ENCODE measurements at regions not wholly inside any gene's neighbourhood (a gene's known extent, or its start where the extent isn't known, plus 50 kb on each side); places are given as distances from the start of the nearest gene placed in this dataset.

DNA sequence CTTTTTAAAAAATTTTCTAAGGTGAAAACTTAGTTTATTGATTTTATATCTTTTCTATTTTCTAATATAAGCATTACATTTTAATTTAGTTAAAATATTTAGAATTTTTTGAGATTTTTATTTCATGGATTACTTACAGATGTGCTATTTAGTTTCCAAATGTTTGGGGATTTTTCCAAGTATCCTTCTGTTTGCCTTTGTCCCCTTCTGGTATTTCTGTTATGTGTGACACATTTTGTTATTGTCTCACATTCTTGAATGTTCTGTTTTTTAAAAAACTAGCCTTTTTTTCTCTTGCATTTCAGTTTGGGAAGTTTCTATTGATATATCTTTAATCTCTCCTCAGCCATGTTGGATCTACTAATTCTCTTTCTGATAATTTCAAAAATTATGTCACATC is 234.9 kb downstream of the FAM170A start:
- no peak for DNase-seq (ENCODE audit: low read depth in 1 of 2, low spot score in 1 of 2)
- in situ Hi-C loops (cut with HindIII; ENCODE audit: low pct_unique_long_range_greater_than_20kb, low sequenced_read_pairs): no loop called here
- TF ChIP-seq JUND (IDR thresholded peaks at IDR 0.05; ENCODE audit: low read depth): no peak

DNA sequence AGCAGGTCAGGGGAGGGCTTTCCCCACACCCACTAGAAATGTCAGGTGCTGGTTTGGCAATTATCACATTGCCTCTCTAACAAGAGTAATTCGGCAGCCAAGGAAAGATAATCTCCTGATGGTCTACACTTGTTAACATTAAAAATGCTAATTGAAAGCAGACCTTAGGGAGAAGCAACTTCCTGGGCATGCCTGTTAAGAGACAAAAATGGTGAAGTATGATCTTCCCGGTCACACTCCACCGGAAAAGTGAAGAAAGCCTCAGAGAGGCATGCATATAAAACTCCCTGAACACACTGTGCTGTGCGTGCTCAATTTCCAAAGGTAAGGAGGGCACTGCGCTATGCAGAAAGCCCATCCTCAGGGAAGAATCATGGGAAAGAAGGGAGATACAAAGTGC is 244.3 kb downstream of the FAM170A start:
- in situ Hi-C loops (cut with HindIII; ENCODE audit: low pct_unique_long_range_greater_than_20kb, low sequenced_read_pairs): no loop called here
- DNase-seq (ENCODE audit: low read depth in 1 of 2, low spot score in 1 of 2): no peak
- no peak for TF ChIP-seq JUND (IDR thresholded peaks at IDR 0.05; ENCODE audit: low read depth)

DNA sequence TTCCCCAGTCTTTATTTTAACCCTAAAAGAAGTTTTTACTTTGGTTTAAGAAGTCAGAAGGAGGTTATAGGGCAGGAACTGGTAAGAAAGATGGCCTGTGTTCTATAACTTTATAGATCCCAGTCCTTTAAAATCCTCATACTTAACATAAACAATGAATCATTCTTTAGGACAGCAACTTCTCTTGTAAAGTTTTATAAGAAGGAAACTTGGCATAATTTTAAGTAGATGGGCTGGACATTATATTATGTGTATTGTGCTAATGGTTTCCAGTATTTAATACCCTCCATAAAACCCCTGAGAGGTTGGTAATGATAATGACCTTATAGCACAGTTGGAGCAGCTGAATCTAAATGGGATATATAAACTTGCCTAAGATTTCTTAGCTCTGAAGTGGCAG is 247.2 kb downstream of the FAM170A start:
- in situ Hi-C loops (cut with HindIII; ENCODE audit: low pct_unique_long_range_greater_than_20kb, low sequenced_read_pairs): no loop called here
- DNase-seq (ENCODE audit: low read depth in 1 of 2, low spot score in 1 of 2): no peak
- no peak for TF ChIP-seq JUND (IDR thresholded peaks at IDR 0.05; ENCODE audit: low read depth)

- no peak for TF ChIP-seq JUND (IDR thresholded peaks at IDR 0.05; ENCODE audit: low read depth)
- in situ Hi-C loops (cut with HindIII; ENCODE audit: low pct_unique_long_range_greater_than_20kb, low sequenced_read_pairs): no loop called here
- DNase-seq (ENCODE audit: low read depth in 1 of 2, low spot score in 1 of 2): peak; percentile 5 to 60
Measured at GRCh38 chr5:119878712-119879111, 249.4 kb downstream of the FAM170A start.

GRCh38 chr5:119879446-119879845 is 250.1 kb downstream of the FAM170A start:
- DNase-seq (ENCODE audit: low read depth in 1 of 2, low spot score in 1 of 2): peak in 1 of 2 experiments; percentile 13
- no peak for TF ChIP-seq JUND (IDR thresholded peaks at IDR 0.05; ENCODE audit: low read depth)
- in situ Hi-C loops (cut with HindIII; ENCODE audit: low pct_unique_long_range_greater_than_20kb, low sequenced_read_pairs): no loop called here

DNA sequence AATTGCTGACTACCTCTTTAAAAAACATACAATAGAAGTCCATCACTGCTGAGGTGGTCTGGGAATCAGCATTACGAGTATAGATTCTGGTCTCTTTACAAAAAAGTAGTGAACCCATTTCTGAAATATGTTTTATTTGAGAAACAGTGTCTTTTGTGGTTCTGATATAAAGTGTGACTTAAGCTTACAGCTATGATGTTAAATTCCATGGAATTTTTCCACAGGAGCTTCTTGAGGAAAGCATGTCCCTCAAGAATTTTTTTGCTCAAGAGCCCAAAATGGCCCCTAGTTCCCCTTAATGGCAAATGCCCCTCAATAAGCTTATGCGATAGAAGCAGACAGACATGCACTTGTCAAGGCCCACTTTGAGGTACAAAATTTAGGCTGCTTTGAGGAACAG is 265.7 kb downstream of the FAM170A start:
- DNase-seq (ENCODE audit: low read depth in 1 of 2, low spot score in 1 of 2): no peak
- in situ Hi-C loops (cut with HindIII; ENCODE audit: low pct_unique_long_range_greater_than_20kb, low sequenced_read_pairs): no loop called here
- no peak for TF ChIP-seq JUND (IDR thresholded peaks at IDR 0.05; ENCODE audit: low read depth)

DNA sequence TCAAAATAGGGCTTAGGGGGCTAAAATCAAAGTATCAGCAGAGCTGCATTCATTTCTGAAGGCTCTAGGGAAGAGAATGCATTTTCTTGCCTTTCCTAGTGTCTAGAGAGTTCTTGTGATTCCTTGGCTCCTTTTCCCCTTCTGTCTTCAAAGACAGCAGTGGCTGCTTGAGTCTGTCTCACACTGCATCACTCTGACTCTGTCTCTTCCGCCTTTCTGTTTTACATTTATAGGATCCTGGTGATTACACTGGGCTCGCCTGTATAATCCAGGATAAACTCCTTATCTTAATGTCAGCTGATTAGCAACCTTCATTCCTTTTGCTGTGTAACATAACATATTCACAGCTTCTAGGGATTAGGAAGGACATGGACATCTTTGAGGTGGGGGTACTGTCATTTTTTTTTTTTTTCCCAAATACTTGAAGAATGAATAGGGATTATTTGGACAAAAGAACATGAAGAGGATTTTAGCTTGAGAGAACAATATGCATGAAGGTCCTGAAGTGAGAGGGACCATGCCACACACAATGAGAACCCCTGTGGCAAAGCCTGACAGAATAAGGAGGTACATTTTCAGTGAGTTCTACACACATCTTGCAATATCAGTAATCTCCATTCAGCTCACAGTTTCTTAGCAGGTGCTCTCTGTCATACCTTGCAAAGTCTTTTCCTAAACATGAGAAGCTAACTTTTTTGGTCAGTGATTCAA is 267.6 kb downstream of the FAM170A start:
- in situ Hi-C loops (cut with HindIII; ENCODE audit: low pct_unique_long_range_greater_than_20kb, low sequenced_read_pairs): no loop called here
- DNase-seq (ENCODE audit: low read depth in 1 of 2, low spot score in 1 of 2): no peak
- TF ChIP-seq JUND (IDR thresholded peaks at IDR 0.05; ENCODE audit: low read depth): no peak

- DNase-seq (ENCODE audit: low read depth in 1 of 2, low spot score in 1 of 2): no peak
- in situ Hi-C loops (cut with HindIII; ENCODE audit: low pct_unique_long_range_greater_than_20kb, low sequenced_read_pairs): no loop called here
- TF ChIP-seq JUND (IDR thresholded peaks at IDR 0.05; ENCODE audit: low read depth): no peak
Measured at GRCh38 chr5:119897537-119898370, 268.4 kb downstream of the FAM170A start.

- DNase-seq (ENCODE audit: low read depth in 1 of 2, low spot score in 1 of 2): no peak
- TF ChIP-seq JUND (IDR thresholded peaks at IDR 0.05; ENCODE audit: low read depth): no peak
Measured at GRCh38 chr5:119899981-119900380, 270.6 kb downstream of the FAM170A start.

GRCh38 chr5:119902593-119902992 is 273.2 kb downstream of the FAM170A start:
- TF ChIP-seq JUND (IDR thresholded peaks at IDR 0.05; ENCODE audit: low read depth): no peak
- in situ Hi-C loops (cut with HindIII; ENCODE audit: low pct_unique_long_range_greater_than_20kb, low sequenced_read_pairs): no loop called here
- DNase-seq (ENCODE audit: low read depth in 1 of 2, low spot score in 1 of 2): no peak

More at GRCh38 chr5:119899981-119900380, 270.6 kb downstream of the FAM170A start:
- in situ Hi-C loops (cut with HindIII; ENCODE audit: low pct_unique_long_range_greater_than_20kb, low sequenced_read_pairs): no loop called here

DNA sequence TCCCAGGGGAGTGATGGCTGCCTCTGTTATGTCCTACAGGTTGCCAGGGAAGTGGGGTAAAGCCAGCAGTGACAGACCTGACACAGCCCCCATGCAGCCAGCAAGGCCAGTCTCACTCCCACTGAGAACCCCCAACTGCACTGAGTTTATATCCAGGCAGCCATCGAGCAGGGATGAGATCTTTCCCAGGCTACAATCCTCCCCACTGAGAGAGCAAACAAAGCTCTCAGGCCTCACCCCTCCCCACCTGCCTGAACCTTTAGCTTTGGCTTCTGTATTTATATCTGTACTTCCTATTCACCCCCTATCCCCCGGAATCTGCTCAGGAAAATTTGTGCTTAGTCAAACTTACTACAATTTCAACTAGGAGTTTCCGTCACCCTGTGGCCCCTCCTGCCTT is 284.1 kb downstream of the FAM170A start:
- in situ Hi-C loops (cut with HindIII; ENCODE audit: low pct_unique_long_range_greater_than_20kb, low sequenced_read_pairs): no loop called here
- DNase-seq (ENCODE audit: low read depth in 1 of 2, low spot score in 1 of 2): no peak
- no peak for TF ChIP-seq JUND (IDR thresholded peaks at IDR 0.05; ENCODE audit: low read depth)

DNA sequence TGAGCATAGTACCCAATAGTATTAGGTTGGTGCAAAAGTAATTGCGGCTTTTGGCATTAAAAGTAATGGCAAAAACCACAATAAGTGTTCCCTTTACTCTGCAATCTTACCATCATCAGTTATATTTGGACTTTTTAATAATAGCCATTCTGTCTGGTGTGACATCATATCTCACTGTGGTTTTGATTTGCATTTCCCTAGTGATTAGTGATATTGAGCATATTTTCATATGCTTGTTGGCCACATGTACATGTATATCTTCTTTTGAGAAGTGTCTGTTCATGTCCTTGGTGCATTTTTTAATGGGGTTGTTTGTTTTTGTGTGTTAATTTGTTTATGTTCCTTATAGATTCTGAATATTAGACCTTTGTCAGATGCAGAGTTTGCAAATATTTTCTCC is 289.9 kb downstream of the FAM170A start:
- TF ChIP-seq JUND (IDR thresholded peaks at IDR 0.05; ENCODE audit: low read depth): no peak
- DNase-seq (ENCODE audit: low read depth in 1 of 2, low spot score in 1 of 2): no peak
- in situ Hi-C loops (cut with HindIII; ENCODE audit: low pct_unique_long_range_greater_than_20kb, low sequenced_read_pairs): no loop called here

GRCh38 chr5:119926301-119926700 is 296.9 kb downstream of the FAM170A start:
- TF ChIP-seq JUND (IDR thresholded peaks at IDR 0.05; ENCODE audit: low read depth): no peak
- in situ Hi-C loops (cut with HindIII; ENCODE audit: low pct_unique_long_range_greater_than_20kb, low sequenced_read_pairs): no loop called here
- peak in 1 of 2 experiments; percentile 45 for DNase-seq (ENCODE audit: low read depth in 1 of 2, low spot score in 1 of 2)
